Right lobe of liver (tissue), 6 donors: ENCODE measurements at regions not wholly inside any gene's neighbourhood (a gene's known extent, or its start where the extent isn't known, plus 50 kb on each side); places are given as distances from the start of the nearest gene placed in this dataset.

Experiments
- ATAC-seq, 4 donors: fragments of 200-7000 bp; cut with Tn5 transposase; one replicate each; pipeline ENCODE4 v1.9.1; 2020; ENCODE audit warnings: mild to moderate bottlenecking in 4 of 4, moderate library complexity in 4 of 4
- DNase-seq, 3 donors: peaks; one replicate each; pipeline ENCODE4 v3.0.0-alpha.2; 2020
- H3K27ac ChIP-seq, 3 donors: fragments of 200-600 bp; one replicate each; pipeline ENCODE4 v1.8.0; 2022
- H3K27me3 ChIP-seq, 2 donors: fragments of 200-600 bp; one replicate each; pipeline ENCODE4 v1.8.0; 2022
- H3K36me3 ChIP-seq, 4 donors: fragments of 200-600 bp; sonication (generic) in 1 of 4; one replicate each; pipeline versions ENCODE4 v1.5.1 to v1.8.0; 2017 to 2022; ENCODE audit warnings: control low read depth in 1 of 4
- H3K4me1 ChIP-seq, 4 donors: fragments of 200-600 bp; sonication (generic) in 1 of 4; one replicate each; pipeline versions ENCODE4 v1.5.1 to v1.8.0; 2017 to 2022; ENCODE audit warnings: control low read depth in 1 of 4
- H3K4me3 ChIP-seq, 3 donors: fragments of 200-600 bp; one replicate each; pipeline ENCODE4 v1.8.0; 2022
- H3K9me3 ChIP-seq, 4 donors: fragments of 200-600 bp; sonication (generic) in 1 of 4; one replicate each; pipeline versions ENCODE4 v1.5.1 to v1.8.0; 2017 to 2022; ENCODE audit warnings: control low read depth in 1 of 4
- CTCF ChIP-seq, 4 donors: fragments of 200-600 bp in 3 of 4; fragments of 450-650 bp in 1 of 4; IDR thresholded peaks; one replicate each; pipeline versions ENCODE4 v1.5.1 to v1.8.0; 2016 to 2022; ENCODE audit warnings: antibody characterized with exemption in 4 of 4, mild to moderate bottlenecking in 2 of 4
- POLR2A ChIP-seq: fragments of 450-650 bp; IDR thresholded peaks from one replicate; pipeline ENCODE4 v1.6.1; 2017; ENCODE audit warnings: antibody characterized with exemption, mild to moderate bottlenecking
- WGBS: methylation state at CpG from one replicate; pipeline ENCODE4 v1.1.6; 2018; ENCODE audit warnings: low coverage, low lambda C conversion rate; ENCODE audit not compliant: insufficient coverage; ENCODE audit errors: missing lambda C conversion rate; 5-methylcytosine and 5-hydroxymethylcytosine counted together
- intact Hi-C, 2 donors: fragments of 100-400 bp; cut with DNase I; formaldehyde crosslinking; loops; one replicate each; pipeline versions ENCODE4 v1.11.2 to v1.14.1; 2022
- donor health status: DM: no; HTN: yes; CAD: no.
- donor health status: DM: no; HTN: no; CAD: no.
- donor health status: DM: no; HTN: no; CAD: no.
- donor health status: DM: no; HTN: yes; CAD: no.
- donor health status: DM: no; HTN: yes; CAD: no.

- ATAC-seq: no peak
- H3K9me3 ChIP-seq: no peaks in the 10 kb centered on the region
- no peaks in the 10 kb centered on the region for H3K36me3 ChIP-seq
- WGBS: 82% methylated on average over 2 of the region's 2 CpGs
- TF ChIP-seq POLR2A (no peak), CTCF (IDR thresholded peaks at IDR 0.05) (no peak)
- no peak for DNase-seq
- H3K27ac ChIP-seq: no peak overlapping the region
- H3K4me1 ChIP-seq: peaks cover 0 to 5% (median 0%) of the 10 kb centered on the region in 4 donors
- intact Hi-C loops: no loop called here
- no peaks in the 10 kb centered on the region for H3K27me3 ChIP-seq
- no peak overlapping the region for H3K4me3 ChIP-seq
Observed at GRCh38 chr22:22768885-22769284, 118.7 kb upstream of the IGLL5 start.

- no peak overlapping the region for H3K27ac ChIP-seq
- no peaks in the 10 kb centered on the region for H3K36me3 ChIP-seq
- peak in 1 of 4 donors; percentile 3 for ATAC-seq
- peaks cover 0 to 5% (median 0%) of the 10 kb centered on the region in 4 donors for H3K4me1 ChIP-seq
- no peak for DNase-seq
- intact Hi-C loops: no loop called here
- no peaks in the 10 kb centered on the region for H3K9me3 ChIP-seq
- H3K27me3 ChIP-seq: no peaks in the 10 kb centered on the region
- no peak overlapping the region for H3K4me3 ChIP-seq
- no peak for TF ChIP-seq POLR2A
- TF ChIP-seq CTCF (IDR thresholded peaks at IDR 0.05): no peak
- WGBS: 73% methylated on average over 3 of the region's 4 CpGs
Observed at GRCh38 chr22:22769434-22770279, 118.0 kb upstream of the IGLL5 start.

- Histone ChIP-seq H3K27ac (no peak overlapping the region), H3K9me3 (no peaks in the 10 kb centered on the region), H3K4me1 (peaks cover 0 to 5% (median 0%) of the 10 kb centered on the region in 4 donors), H3K27me3 (no peaks in the 10 kb centered on the region), H3K36me3 (no peaks in the 10 kb centered on the region), H3K4me3 (no peak overlapping the region)
- ATAC-seq: peak; percentile 90 to 96 (median 92)
- intact Hi-C loops: no loop called here
- no peak for TF ChIP-seq POLR2A
- peak; percentile 66 to 92 (median 87) for TF ChIP-seq CTCF (IDR thresholded peaks at IDR 0.05)
- peak; percentile 46 to 76 (median 72) for DNase-seq
- 31% methylated on average over 4 of the region's 4 CpGs for WGBS
Observed at GRCh38 chr22:22770280-22770871, 117.2 kb upstream of the IGLL5 start.

GRCh38 chr22:22770881-22771280 lies 116.7 kb upstream of the IGLL5 start:
- Histone ChIP-seq H3K4me3 (no peak overlapping the region), H3K27me3 (no peaks in the 10 kb centered on the region), H3K4me1 (peaks cover 0 to 5% (median 0%) of the 10 kb centered on the region in 4 donors), H3K36me3 (no peaks in the 10 kb centered on the region), H3K27ac (no peak overlapping the region), H3K9me3 (no peaks in the 10 kb centered on the region)
- no peak for DNase-seq
- ATAC-seq: no peak
- intact Hi-C loops: no loop called here
- no peak for TF ChIP-seq POLR2A
- no peak for TF ChIP-seq CTCF (IDR thresholded peaks at IDR 0.05)
